HCT116 (cell line): ENCODE measurements at regions not wholly inside any gene's neighbourhood (a gene's known extent, or its start where the extent isn't known, plus 50 kb on each side); places are given as distances from the start of the nearest gene placed in this dataset.
"Not testable (repeated sequence)": the region's sequence is repeated elsewhere in the genome, so short reads cannot be mapped to it uniquely, and the experiment has no call there.

Source experiments
- ATAC-seq: fragments of 200-7000 bp; cut with Tn5 transposase; 2 replicates; pipeline ENCODE4 v1.9.1; 2020; ENCODE audit warnings: mild to moderate bottlenecking, moderate library complexity
- BruUV-seq: library from RNA; stranded (reverse); fragments of 400-500 nt; replicated peaks from 2 replicates; lab custom pipeline; 2021; lab: Mats Ljungman, UMichigan
- CTCF ChIA-PET: fragments of 300-600 bp; sonication (Branson Sonifier 250); formaldehyde crosslinking; loops from one replicate; lab custom pipeline; 2021; ENCODE audit warnings: antibody characterized with exemption; lab: Charles Lee
- POLR2A ChIA-PET: fragments of 300-600, 350-600 bp; sonication (Branson Sonifier 250); formaldehyde crosslinking; loops from one replicate; lab custom pipeline; 2021; ENCODE audit warnings: antibody characterized with exemption; lab: Charles Lee
- RAD21 ChIA-PET, 2 experiments: fragments of 300-600 bp; sonication (Branson Sonifier 250); formaldehyde crosslinking; loops; one replicate each; lab custom pipeline; 2023; ENCODE audit warnings: low total read pairs in 2 of 2; ENCODE audit not compliant: uncharacterized antibody in 2 of 2, unreplicated experiment in 2 of 2, low non-redundant PET in 1 of 2; lab: Charles Lee
- DNase-seq: peaks from one replicate; pipeline ENCODE4 v3.0.0-alpha.2; 2010; ENCODE audit warnings: low read depth, low spot score
- H2AFZ ChIP-seq: fragments of 200-600 bp; shearing (Covaris generic), sonication (generic); 2 replicates; pipeline ENCODE4 v1.6.1; 2017; ENCODE audit warnings: low read depth, mixed run types, mixed read lengths, antibody characterized with exemption, low read length; ENCODE audit not compliant: poor library complexity, severe bottlenecking
- H3K27ac ChIP-seq: 2 replicates; pipeline ENCODE4 v1.5.1; 2012; ENCODE audit warnings: low read depth, low read length
- H3K27me3 ChIP-seq: fragments of 200-600 bp; sonication (generic); 2 replicates; pipeline ENCODE4 v1.6.1; 2016; ENCODE audit warnings: mixed run types, low read length, mixed read lengths; ENCODE audit not compliant: insufficient read depth
- H3K36me3 ChIP-seq, 2 experiments: fragments of 200-500 bp in 1 of 2; fragments of 200-600 bp in 1 of 2; sonication (Bioruptor generic) in 1 of 2; sonication (generic) in 1 of 2; 2 replicates each; pipeline versions ENCODE4 v1.5.1 to v1.6.1; 2014 to 2016; ENCODE audit warnings: low read length in 2 of 2, inconsistent platforms in 1 of 2, mixed read lengths in 1 of 2, mixed run types in 1 of 2; ENCODE audit not compliant: insufficient read depth in 2 of 2, control insufficient read depth in 1 of 2
- H3K4me1 ChIP-seq, 2 experiments: fragments of 200-600 bp in 1 of 2; sonication (generic) in 1 of 2; 2 replicates each; pipeline versions ENCODE4 v1.5.1 to v1.6.1; 2012 to 2017; ENCODE audit warnings: low read length in 2 of 2, inconsistent platforms in 1 of 2, mild to moderate bottlenecking in 1 of 2, mixed read lengths in 1 of 2, mixed run types in 1 of 2, moderate library complexity in 1 of 2; ENCODE audit not compliant: insufficient read depth in 2 of 2, control insufficient read depth in 1 of 2
- H3K4me2 ChIP-seq: fragments of 200-600 bp; sonication (generic); 2 replicates; pipeline ENCODE4 v1.6.1; 2017; ENCODE audit warnings: mixed run types, low read length, mixed read lengths
- H3K4me3 ChIP-seq, 2 experiments: fragments of 200-600 bp in 1 of 2; sonication (generic) in 1 of 2; replicated peaks in 1 of 2; 2 replicates each; pipeline ENCODE4 v1.5.1; 2011 to 2016; ENCODE audit warnings: low read length in 2 of 2, control low read depth in 1 of 2, low read depth in 1 of 2, mild to moderate bottlenecking in 1 of 2, mixed read lengths in 1 of 2, mixed run types in 1 of 2
- H3K79me2 ChIP-seq: fragments of 200-600 bp; sonication (generic); 2 replicates; pipeline ENCODE4 v1.6.1; 2017; ENCODE audit warnings: mild to moderate bottlenecking, mixed run types, low read length, moderate library complexity, mixed read lengths; ENCODE audit not compliant: insufficient read depth
- H3K9ac ChIP-seq: fragments of 200-600 bp; sonication (generic); 2 replicates; pipeline ENCODE4 v1.6.1; 2016; ENCODE audit warnings: low read length, mixed read lengths
- H3K9me2 ChIP-seq: fragments of 200-600 bp; sonication (generic), shearing (Covaris generic); 2 replicates; pipeline ENCODE4 v1.6.1; 2017; ENCODE audit warnings: mixed run types, mild to moderate bottlenecking, moderate library complexity; ENCODE audit not compliant: insufficient read depth
- H3K9me3 ChIP-seq, 2 experiments: fragments of 200-500 bp in 1 of 2; fragments of 200-600 bp in 1 of 2; sonication (Bioruptor generic) in 1 of 2; sonication (generic) in 1 of 2; 2 replicates each; pipeline ENCODE4 v1.6.1; 2014 to 2017; ENCODE audit warnings: low read length in 2 of 2, mixed read lengths in 2 of 2, inconsistent platforms in 1 of 2, low read depth in 1 of 2, mild to moderate bottlenecking in 1 of 2, mixed run types in 1 of 2, moderate library complexity in 1 of 2; ENCODE audit not compliant: control insufficient read depth in 1 of 2, insufficient read depth in 1 of 2
- H4K20me1 ChIP-seq: fragments of 200-600 bp; sonication (generic), shearing (Covaris generic); 2 replicates; pipeline ENCODE4 v1.6.1; 2017; ENCODE audit warnings: mixed run types, mild to moderate bottlenecking, moderate library complexity; ENCODE audit not compliant: insufficient read depth
- CBX3 ChIP-seq: IDR thresholded peaks from 2 replicates; pipeline ENCODE4 v1.6.1; 2012; ENCODE audit warnings: low read depth
- EGR1 ChIP-seq: IDR thresholded peaks from 2 replicates; pipeline ENCODE4 v1.6.1; 2012; ENCODE audit warnings: low read depth
- intact Hi-C: fragments of 100-400 bp; cut with micrococcal nuclease; formaldehyde crosslinking; loops from 2 replicates; pipeline ENCODE4 v1.10.0; 2022

DNA sequence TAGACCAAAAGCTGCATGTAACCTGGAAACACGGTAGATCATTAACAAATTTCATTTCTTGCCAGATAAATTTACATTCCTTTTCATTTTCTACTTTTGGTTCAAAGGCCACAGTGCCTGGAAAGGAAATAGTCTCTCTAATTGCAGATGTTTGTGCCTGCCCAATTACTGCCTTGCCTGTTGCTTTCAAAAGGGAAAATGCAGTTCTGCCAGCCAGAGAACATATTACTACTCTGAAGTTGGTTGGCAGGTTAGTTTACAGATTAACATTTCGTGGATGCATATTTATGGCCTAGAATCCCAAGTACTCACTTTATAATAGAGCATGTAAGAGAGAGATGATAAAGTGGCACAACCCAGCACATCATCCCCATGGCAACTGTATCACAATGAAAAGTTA is 124.3 kb upstream of the LRRC3B start:
- Histone ChIP-seq H3K36me3 (no peaks in the 10 kb centered on the region), H3K9me2 (no peaks in the 10 kb centered on the region), H3K9ac (no peak overlapping the region), H3K79me2 (no peaks in the 10 kb centered on the region), H4K20me1 (no peaks in the 10 kb centered on the region), H3K4me3 (no peak overlapping the region), H3K4me1 (no peaks in the 10 kb centered on the region), H3K4me2 (no peak overlapping the region), H3K27ac (no peak overlapping the region), H3K9me3 (peaks cover 0 to 5% of the 10 kb centered on the region in 2 experiments; a peak in 1 of 4 replicates), H2AFZ (no peak overlapping the region), H3K27me3 (no peaks in the 10 kb centered on the region)
- ChIA-PET CTCF (no interaction called here), RAD21 (no interaction called here), POLR2A (no interaction called here)
- BruUV-seq, result no TSS peak
- no peak for TF ChIP-seq CBX3
- intact Hi-C loops, result no loop called here
- DNase-seq (no peak), ATAC-seq (no peak)

DNA sequence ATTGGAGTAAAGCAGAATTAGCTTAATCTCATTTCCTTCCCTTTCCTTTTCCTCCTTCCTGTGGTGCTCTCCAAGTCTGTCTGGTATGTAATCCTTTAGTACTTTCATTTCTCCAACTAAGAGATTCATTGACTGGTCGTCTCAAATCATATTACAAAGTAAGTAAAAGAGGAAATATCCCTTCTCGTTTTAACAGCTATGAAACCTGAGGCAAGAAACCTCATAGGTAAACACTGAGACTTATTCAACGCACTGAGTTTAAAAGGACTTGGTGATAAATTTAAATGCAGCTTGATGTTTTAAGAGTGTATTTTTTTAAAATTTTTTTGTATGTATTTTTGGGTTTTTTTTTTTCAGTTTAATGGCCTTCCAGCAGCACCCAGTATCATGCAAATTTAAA is 117.2 kb upstream of the LRRC3B start:
- POLR2A ChIA-PET, result no interaction called here
- CTCF ChIA-PET, result no interaction called here

DNA sequence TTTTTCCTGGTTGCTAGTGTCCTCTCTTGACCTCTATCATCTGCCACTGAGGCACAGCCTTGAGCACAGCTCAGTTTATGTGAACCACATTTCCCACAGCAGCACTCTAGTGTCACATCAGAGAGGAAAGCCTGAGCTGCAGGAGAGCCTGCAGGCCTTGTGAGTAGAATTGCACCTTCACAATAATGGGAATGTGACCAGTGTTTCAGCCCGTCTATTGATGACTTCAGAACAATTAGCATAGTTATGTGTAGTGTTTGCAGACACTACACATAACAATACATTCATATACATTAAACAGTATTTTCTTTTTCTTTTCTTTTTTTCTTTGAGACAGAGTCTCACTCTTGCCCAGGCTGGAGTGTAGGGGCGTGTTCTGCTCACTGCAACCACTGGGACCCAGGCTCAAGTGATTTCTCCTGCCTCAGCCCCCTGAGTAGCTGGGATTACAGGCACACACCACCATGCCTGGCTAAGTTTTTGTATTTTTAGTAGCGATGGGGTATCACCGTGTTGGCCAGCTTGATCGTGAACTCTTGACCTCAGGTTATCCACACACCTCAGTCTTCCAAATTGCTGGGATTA is 108.0 kb upstream of the LRRC3B start:
- H3K27me3 ChIP-seq, ATAC-seq, H3K36me3 ChIP-seq, RAD21 ChIA-PET, DNase-seq, POLR2A ChIA-PET, H3K4me3 ChIP-seq, intact Hi-C loops, H3K4me1 ChIP-seq, H2AFZ ChIP-seq, H3K79me2 ChIP-seq, H3K9me2 ChIP-seq, CTCF ChIA-PET, H3K4me2 ChIP-seq, H4K20me1 ChIP-seq, H3K27ac ChIP-seq, H3K9ac ChIP-seq, H3K9me3 ChIP-seq, BruUV-seq: not testable (repeated sequence)

More for the DNA sequence above, 117.2 kb upstream of the LRRC3B start:
- Histone ChIP-seq H3K4me3 (no peak overlapping the region), H3K79me2 (no peaks in the 10 kb centered on the region), H3K4me2 (no peak overlapping the region), H3K27ac (no peak overlapping the region), H3K9me2 (no peaks in the 10 kb centered on the region), H3K9me3 (no peaks in the 10 kb centered on the region), H2AFZ (no peak overlapping the region), H3K4me1 (no peaks in the 10 kb centered on the region), H3K9ac (no peak overlapping the region), H3K36me3 (no peaks in the 10 kb centered on the region), H3K27me3 (no peaks in the 10 kb centered on the region), H4K20me1 (no peaks in the 10 kb centered on the region)
- DNase-seq (no peak), ATAC-seq (no peak)
- no peak for TF ChIP-seq EGR1
- intact Hi-C loops, result no loop called here
- BruUV-seq, result no TSS peak
- RAD21 ChIA-PET, result no interaction called here
